CD4-positive, CD25-positive, alpha-beta regulatory T cell (primary cell): ENCODE measurements at regions not wholly inside any gene's neighbourhood (a gene's known extent, or its start where the extent isn't known, plus 50 kb on each side); places are given as distances from the start of the nearest gene placed in this dataset.

Source experiments
- ATAC-seq, 2 donors: fragments of 150-1000 bp; cut with Tn5 transposase; one replicate each; pipeline ENCODE4 v1.10.0; 2021; ENCODE audit warnings: low read depth in 2 of 2, moderate number of reproducible peaks in 2 of 2, moderate library complexity in 1 of 2
- DNase-seq, 3 donors: peaks; one replicate each; pipeline versions ENCODE4 v3.0.0 to v3.0.0-alpha.2; 2012 to 2022; ENCODE audit warnings: mixed read lengths in 1 of 3
- H3K27ac ChIP-seq: one replicate; pipeline ENCODE4 v1.7.0; 2013; ENCODE audit warnings: mild to moderate bottlenecking, low read length; ENCODE audit not compliant: insufficient read depth, poor library complexity, severe bottlenecking
- H3K27me3 ChIP-seq: one replicate; pipeline ENCODE4 v1.7.0; 2013; ENCODE audit warnings: low read length; ENCODE audit not compliant: control insufficient read depth, insufficient read depth
- H3K36me3 ChIP-seq: one replicate; pipeline ENCODE4 v1.7.0; 2013; ENCODE audit warnings: mild to moderate bottlenecking, low read length, moderate library complexity; ENCODE audit not compliant: control insufficient read depth, insufficient read depth
- H3K4me1 ChIP-seq: 2 replicates; pipeline ENCODE4 v1.7.0; 2013; ENCODE audit warnings: mild to moderate bottlenecking, low read length; ENCODE audit not compliant: insufficient read depth, control insufficient read depth, poor library complexity, severe bottlenecking
- H3K4me3 ChIP-seq: one replicate; pipeline ENCODE4 v1.7.0; 2013; ENCODE audit warnings: low read depth, mild to moderate bottlenecking, low read length, moderate library complexity
- H3K9me3 ChIP-seq, 2 experiments: 1 replicate in 1 of 2; 2 replicates in 1 of 2; pipeline ENCODE4 v1.7.0; 2013; ENCODE audit warnings: low read length in 2 of 2, mild to moderate bottlenecking in 1 of 2, moderate library complexity in 1 of 2; ENCODE audit not compliant: control insufficient read depth in 2 of 2
- H3K27ac Mint-ChIP-seq, 3 donors: one replicate each; pipeline ENCODE4 v1.8.0; 2020 to 2022; ENCODE audit warnings: mild to moderate bottlenecking in 3 of 3, mixed read lengths in 3 of 3, moderate library complexity in 2 of 3
- H3K27me3 Mint-ChIP-seq: one replicate; pipeline ENCODE4 v1.8.0; 2022; ENCODE audit warnings: mild to moderate bottlenecking, mixed read lengths
- H3K36me3 Mint-ChIP-seq: one replicate; pipeline ENCODE4 v1.8.0; 2020; ENCODE audit warnings: mixed read lengths
- H3K4me1 Mint-ChIP-seq, 4 donors: one replicate each; pipeline ENCODE4 v1.8.0; 2020 to 2022; ENCODE audit warnings: mixed read lengths in 4 of 4, mild to moderate bottlenecking in 1 of 4
- H3K4me3 Mint-ChIP-seq, 4 donors: one replicate each; pipeline ENCODE4 v1.8.0; 2020 to 2022; ENCODE audit warnings: mild to moderate bottlenecking in 4 of 4, mixed read lengths in 4 of 4, moderate library complexity in 3 of 4
- H3K9me3 Mint-ChIP-seq, 7 donors: one replicate each; pipeline ENCODE4 v1.8.0; 2020 to 2022; ENCODE audit warnings: mixed read lengths in 7 of 7, mild to moderate bottlenecking in 3 of 7, moderate library complexity in 2 of 7

DNA sequence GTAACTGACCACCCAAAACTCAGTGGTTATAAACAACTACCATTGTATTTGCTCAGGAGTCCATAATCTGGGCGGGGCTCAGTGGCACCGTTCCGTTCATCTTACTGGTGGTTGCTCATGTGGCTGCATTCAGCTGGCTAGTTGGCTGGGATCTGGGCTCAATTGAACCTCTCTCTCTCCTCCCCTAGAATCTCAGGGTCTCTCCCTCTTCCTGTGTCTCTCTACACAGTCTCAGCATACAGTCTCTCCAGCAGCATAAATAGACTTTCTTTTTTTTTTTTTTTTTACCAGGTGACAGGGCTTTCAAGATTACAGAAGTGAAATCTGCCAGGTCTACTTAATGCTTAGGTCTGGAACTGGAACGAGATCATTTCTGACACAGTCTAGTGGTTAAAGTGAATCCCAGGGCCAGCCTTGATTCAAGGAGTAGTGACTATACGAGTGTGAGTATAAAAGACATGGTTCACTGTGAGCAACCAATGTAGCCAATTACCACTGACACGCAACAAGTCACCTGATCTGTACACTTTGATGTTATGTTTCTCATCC is 193.7 kb upstream of the ESRRG start:
- Mint-ChIP-seq H3K4me1 (no peaks in the 10 kb centered on the region), H3K4me3 (no peak overlapping the region), H3K27ac (no peak overlapping the region), H3K27me3 (no peaks in the 10 kb centered on the region), H3K9me3 (peaks cover 0 to 10% (median 0%) of the 10 kb centered on the region in 7 donors), H3K36me3 (no peaks in the 10 kb centered on the region)
- Histone ChIP-seq H3K27ac (no peak overlapping the region), H3K4me1 (no peaks in the 10 kb centered on the region), H3K27me3 (no peaks in the 10 kb centered on the region), H3K36me3 (no peaks in the 10 kb centered on the region), H3K9me3 (no peaks in the 10 kb centered on the region), H3K4me3 (no peak overlapping the region)
- no peak for DNase-seq
- ATAC-seq: no peak

GRCh38 chr1:216914974-216915373 is 191.7 kb upstream of the ESRRG start:
- Mint-ChIP-seq H3K27ac (no peak overlapping the region), H3K27me3 (no peaks in the 10 kb centered on the region), H3K4me3 (no peak overlapping the region), H3K4me1 (no peaks in the 10 kb centered on the region), H3K36me3 (no peaks in the 10 kb centered on the region), H3K9me3 (peaks cover 0 to 6% (median 0%) of the 10 kb centered on the region in 7 donors)
- ATAC-seq: no peak
- Histone ChIP-seq H3K9me3 (no peaks in the 10 kb centered on the region), H3K36me3 (no peaks in the 10 kb centered on the region), H3K27ac (no peak overlapping the region), H3K4me1 (no peaks in the 10 kb centered on the region), H3K27me3 (no peaks in the 10 kb centered on the region), H3K4me3 (no peak overlapping the region)
- DNase-seq: no peak

DNA sequence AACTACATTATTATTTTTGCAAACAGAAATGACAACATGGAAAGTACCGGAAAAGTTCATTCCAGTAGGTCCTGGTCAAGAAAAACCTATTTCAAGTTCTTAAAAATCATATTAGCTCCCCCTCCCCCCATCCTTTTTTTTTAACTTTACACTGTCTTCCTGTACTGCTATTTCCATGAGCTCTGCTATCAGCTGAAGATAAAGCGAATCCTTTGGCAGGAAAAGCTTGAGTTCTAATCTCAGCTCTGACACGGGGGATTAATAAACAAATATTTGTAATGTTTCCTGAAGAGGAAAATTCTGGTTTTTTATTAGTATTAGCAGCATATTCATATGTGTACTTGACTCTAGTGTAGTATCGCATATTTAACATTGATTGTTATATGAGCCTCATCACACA is 190.7 kb upstream of the ESRRG start:
- Histone ChIP-seq H3K36me3 (no peaks in the 10 kb centered on the region), H3K9me3 (no peaks in the 10 kb centered on the region), H3K4me1 (no peaks in the 10 kb centered on the region), H3K27ac (no peak overlapping the region), H3K4me3 (no peak overlapping the region), H3K27me3 (no peaks in the 10 kb centered on the region)
- H3K27ac Mint-ChIP-seq: no peak overlapping the region
- no peaks in the 10 kb centered on the region for H3K27me3 Mint-ChIP-seq
- DNase-seq (no peak), ATAC-seq (no peak)
- no peaks in the 10 kb centered on the region for H3K4me1 Mint-ChIP-seq
- H3K9me3 Mint-ChIP-seq: peaks cover 0 to 6% (median 0%) of the 10 kb centered on the region in 7 donors
- H3K36me3 Mint-ChIP-seq: no peaks in the 10 kb centered on the region
- H3K4me3 Mint-ChIP-seq: no peak overlapping the region

DNA sequence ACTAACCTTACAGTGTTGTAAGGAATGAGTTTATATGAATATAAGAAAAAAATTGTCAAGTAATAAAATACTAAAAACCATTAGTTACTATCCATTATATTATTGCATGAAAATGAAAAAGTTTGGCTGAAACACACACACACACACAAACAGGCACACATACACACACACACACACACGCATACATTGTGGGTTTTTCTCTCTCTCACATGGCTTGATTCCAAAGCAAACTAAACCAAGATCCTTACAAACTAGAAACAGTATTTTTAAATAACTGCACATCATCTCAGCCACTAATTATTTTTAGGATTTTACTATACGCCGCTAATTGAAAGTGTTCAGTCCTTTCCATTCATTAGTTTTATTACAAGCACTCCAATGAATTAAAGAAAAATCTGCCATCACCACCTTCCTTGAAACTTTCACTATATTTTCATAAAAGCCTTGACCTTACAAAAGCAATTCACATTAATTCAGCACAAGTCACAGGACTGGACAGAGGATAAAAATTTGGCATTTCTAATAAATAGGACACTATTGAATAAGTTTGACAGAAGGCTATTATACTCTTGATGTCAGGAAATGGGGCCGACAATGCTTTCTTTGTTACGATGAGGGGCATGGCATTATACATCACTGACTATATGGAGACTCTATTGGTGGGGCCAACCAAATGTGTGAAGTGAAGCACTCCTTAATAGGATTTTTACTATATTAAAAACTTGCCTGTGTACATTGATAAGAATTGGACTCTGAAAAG is 187.0 kb upstream of the ESRRG start:
- DNase-seq (no peak), ATAC-seq (no peak)
- Mint-ChIP-seq H3K4me1 (no peaks in the 10 kb centered on the region), H3K9me3 (peaks cover 0 to 11% (median 2%) of the 10 kb centered on the region in 7 donors), H3K27ac (no peak overlapping the region), H3K4me3 (no peak overlapping the region), H3K27me3 (no peaks in the 10 kb centered on the region), H3K36me3 (no peaks in the 10 kb centered on the region)
- Histone ChIP-seq H3K4me1 (no peaks in the 10 kb centered on the region), H3K27me3 (no peaks in the 10 kb centered on the region), H3K27ac (no peak overlapping the region), H3K9me3 (no peaks in the 10 kb centered on the region), H3K4me3 (no peak overlapping the region), H3K36me3 (no peaks in the 10 kb centered on the region)

DNA sequence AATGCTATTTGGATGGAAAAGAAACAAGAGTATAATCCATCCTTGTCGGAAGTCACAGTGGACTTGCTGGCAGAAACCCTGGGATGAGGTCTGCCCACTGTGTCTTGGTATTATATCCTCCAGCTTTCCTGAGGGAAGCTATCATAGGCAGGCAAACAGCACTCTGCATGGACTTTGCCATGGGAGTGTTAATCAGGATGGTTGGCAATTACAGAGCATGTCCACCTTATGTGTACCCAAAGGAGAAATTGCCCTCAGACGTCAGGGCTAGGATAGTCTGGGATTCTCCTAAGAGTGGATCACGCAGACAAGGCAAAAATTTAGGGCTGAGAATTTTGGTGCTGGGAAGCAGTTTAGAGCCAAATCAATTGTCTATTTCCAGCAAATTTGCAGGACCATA is 184.9 kb upstream of the ESRRG start:
- DNase-seq (no peak), ATAC-seq (no peak)
- Histone ChIP-seq H3K9me3 (no peaks in the 10 kb centered on the region), H3K4me3 (no peak overlapping the region), H3K27me3 (no peaks in the 10 kb centered on the region), H3K36me3 (no peaks in the 10 kb centered on the region), H3K4me1 (no peaks in the 10 kb centered on the region), H3K27ac (no peak overlapping the region)
- Mint-ChIP-seq H3K4me1 (no peaks in the 10 kb centered on the region), H3K9me3 (peaks cover 2 to 11% (median 3%) of the 10 kb centered on the region in 7 donors), H3K36me3 (no peaks in the 10 kb centered on the region), H3K27ac (no peak overlapping the region), H3K4me3 (no peak overlapping the region), H3K27me3 (no peaks in the 10 kb centered on the region)

DNA sequence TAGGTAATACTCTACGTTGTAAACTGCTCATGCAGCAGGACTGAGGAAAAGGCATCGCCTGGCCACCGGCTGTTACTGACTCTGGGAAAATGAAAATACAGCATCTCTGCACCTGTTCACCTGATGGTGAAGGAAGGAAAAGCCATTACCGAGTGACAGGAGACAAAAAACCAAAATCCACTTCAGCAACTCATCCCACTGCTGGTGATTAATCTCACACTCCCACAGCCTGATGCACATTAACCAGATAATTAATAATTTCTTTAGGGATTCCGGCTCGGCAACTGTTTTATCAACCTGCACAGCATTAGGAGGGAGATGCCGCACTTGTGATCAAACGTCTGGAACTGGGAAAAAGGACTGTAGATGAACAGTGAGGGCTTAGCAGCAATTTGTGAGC is 183.9 kb upstream of the ESRRG start:
- Mint-ChIP-seq H3K4me1 (no peaks in the 10 kb centered on the region), H3K4me3 (no peak overlapping the region), H3K9me3 (peaks cover 2 to 11% (median 3%) of the 10 kb centered on the region in 7 donors), H3K27ac (no peak overlapping the region), H3K36me3 (no peaks in the 10 kb centered on the region), H3K27me3 (no peaks in the 10 kb centered on the region)
- Histone ChIP-seq H3K27me3 (no peaks in the 10 kb centered on the region), H3K36me3 (no peaks in the 10 kb centered on the region), H3K27ac (no peak overlapping the region), H3K4me1 (no peaks in the 10 kb centered on the region), H3K9me3 (no peaks in the 10 kb centered on the region), H3K4me3 (no peak overlapping the region)
- ATAC-seq: no peak
- no peak for DNase-seq

GRCh38 chr1:216905781-216906180 is 182.6 kb upstream of the ESRRG start:
- Histone ChIP-seq H3K27ac (no peak overlapping the region), H3K4me1 (no peaks in the 10 kb centered on the region), H3K9me3 (no peaks in the 10 kb centered on the region), H3K36me3 (no peaks in the 10 kb centered on the region), H3K27me3 (no peaks in the 10 kb centered on the region), H3K4me3 (no peak overlapping the region)
- H3K4me3 Mint-ChIP-seq: no peak overlapping the region
- no peak for ATAC-seq
- no peak overlapping the region for H3K27ac Mint-ChIP-seq
- no peak for DNase-seq
- no peaks in the 10 kb centered on the region for H3K27me3 Mint-ChIP-seq
- no peaks in the 10 kb centered on the region for H3K36me3 Mint-ChIP-seq
- no peaks in the 10 kb centered on the region for H3K4me1 Mint-ChIP-seq
- H3K9me3 Mint-ChIP-seq: peaks cover 2 to 7% (median 3%) of the 10 kb centered on the region in 7 donors

DNA sequence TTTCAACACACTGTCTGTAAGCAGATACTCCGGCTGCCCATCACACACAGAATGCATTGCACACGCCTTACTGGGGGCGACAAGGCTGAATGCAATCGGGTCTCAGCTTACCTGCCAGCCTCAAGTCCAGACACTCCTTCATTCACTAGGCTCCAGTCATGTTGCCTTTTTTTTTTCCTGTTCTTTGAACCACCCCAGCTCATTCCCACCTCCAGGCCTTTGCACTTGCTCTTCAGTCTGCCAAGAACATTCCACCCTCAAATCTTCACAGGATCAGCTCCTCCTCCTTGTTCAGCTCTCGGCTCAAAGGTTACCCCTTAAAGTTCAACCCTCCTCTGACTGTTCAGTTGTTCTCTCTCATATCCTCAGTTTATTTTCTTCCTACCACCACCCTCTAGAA is 181.9 kb upstream of the ESRRG start:
- Histone ChIP-seq H3K27ac (no peak overlapping the region), H3K9me3 (no peaks in the 10 kb centered on the region), H3K36me3 (no peaks in the 10 kb centered on the region), H3K27me3 (no peaks in the 10 kb centered on the region), H3K4me3 (no peak overlapping the region), H3K4me1 (no peaks in the 10 kb centered on the region)
- Mint-ChIP-seq H3K4me1 (no peaks in the 10 kb centered on the region), H3K36me3 (no peaks in the 10 kb centered on the region), H3K9me3 (peaks cover 2 to 7% (median 3%) of the 10 kb centered on the region in 7 donors), H3K27me3 (no peaks in the 10 kb centered on the region), H3K27ac (no peak overlapping the region), H3K4me3 (no peak overlapping the region)
- DNase-seq: no peak
- ATAC-seq: no peak
